SIG-M5 (cell line): ENCODE measurements at regions not wholly inside any gene's neighbourhood (a gene's known extent, or its start where the extent isn't known, plus 50 kb on each side); places are given as distances from the start of the nearest gene placed in this dataset.
"Not testable (repeated sequence)": the region's sequence is repeated elsewhere in the genome, so short reads cannot be mapped to it uniquely, and the experiment has no call there.

Experiments
- DNase-seq: peaks from one replicate; lab custom pipeline; 2025; lab: John Stamatoyannopoulos, UW

DNA sequence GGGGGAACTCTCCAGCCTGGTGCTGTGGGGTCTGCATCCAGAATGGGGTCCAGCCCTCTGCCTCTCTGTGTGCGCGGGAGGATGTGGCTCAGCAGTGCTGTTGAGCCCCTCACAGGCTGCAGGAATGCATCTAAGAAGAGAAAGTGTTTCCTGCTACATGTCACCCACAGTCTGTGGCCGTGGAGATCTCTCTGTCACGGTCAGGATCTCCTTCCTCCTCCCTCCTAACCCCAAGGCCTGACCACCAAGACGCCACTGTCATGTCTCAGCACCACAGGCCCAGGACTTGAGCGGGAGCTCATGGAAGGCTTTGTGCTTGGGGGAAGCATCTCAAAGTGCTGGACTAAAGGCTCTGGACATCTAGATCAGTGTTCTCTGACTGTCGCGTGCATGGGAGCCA is 90.1 kb downstream of the SREK1 start:
- DNase-seq: no peak

DNA sequence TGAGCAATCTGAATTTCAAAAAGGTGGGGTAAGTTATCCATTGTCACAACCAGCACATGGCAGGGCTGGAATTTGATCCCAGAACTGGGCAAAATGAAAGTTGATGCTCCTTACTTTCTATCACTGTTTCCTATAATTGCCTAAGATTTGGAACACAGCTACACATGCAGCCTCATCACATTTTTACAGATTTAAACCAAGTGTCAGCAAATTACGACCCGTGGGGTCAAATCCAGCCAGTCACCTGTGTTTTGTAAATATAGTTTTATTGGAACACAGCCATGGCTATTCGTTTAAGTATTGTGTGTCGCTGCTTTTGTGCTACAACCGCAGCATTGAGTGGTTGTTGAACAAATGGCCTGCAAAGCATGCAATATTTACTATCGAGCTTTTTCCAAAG is 94.3 kb downstream of the SREK1 start:
- no peak for DNase-seq

DNA sequence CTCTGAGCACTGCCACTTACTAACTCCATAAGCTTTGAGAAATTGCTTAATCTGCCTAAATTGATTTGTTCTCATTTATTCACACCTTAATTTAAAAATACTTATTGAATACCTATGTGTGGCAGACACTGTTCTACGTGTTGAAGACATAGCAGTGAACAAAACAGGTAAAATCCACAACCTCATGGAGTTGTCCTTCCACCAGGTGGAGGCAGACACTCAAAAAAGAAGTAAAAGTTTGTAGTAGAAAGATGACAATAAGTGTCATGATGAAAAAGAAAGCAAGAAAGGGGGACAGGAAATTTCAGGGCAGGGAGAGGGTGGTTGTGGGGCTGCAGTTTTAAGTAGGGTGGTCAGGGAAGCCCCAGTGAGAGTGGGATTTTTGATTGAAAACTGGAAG is 94.9 kb downstream of the SREK1 start:
- DNase-seq: no peak

DNA sequence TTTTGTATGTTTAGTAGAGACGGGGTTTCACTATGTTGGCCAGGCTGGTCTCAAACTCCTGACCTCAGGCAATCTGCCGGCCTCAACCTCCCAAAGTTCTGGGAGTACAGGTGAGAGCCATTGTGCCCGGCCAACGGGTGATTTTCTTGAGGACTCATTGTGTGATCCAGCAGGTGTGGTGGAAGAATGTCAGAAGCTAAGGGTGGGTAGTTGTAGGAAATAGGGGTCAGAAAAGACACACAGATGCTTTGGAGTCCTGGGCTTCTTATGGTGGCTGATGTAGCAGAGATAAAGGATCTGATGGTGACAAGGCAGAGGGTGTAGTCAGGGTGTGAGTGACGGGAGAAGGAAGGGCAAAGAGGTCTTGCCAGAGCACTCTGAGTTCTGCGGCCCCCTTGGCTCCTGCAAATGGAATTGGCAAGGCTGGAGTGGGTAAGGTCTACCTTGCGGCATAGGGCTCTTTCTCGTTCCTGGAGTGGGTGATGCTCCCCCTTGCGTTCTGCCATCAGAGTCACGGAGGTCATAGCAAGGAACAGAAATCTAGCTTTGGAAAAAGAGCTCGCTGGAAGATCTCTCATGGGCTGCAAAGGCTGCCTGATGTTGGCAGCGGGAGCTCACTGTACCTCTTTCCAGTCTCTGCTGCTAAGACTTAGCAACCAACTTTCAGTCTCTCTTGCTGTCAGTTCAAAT is 97.2 kb downstream of the SREK1 start:
- no peak for DNase-seq

DNA sequence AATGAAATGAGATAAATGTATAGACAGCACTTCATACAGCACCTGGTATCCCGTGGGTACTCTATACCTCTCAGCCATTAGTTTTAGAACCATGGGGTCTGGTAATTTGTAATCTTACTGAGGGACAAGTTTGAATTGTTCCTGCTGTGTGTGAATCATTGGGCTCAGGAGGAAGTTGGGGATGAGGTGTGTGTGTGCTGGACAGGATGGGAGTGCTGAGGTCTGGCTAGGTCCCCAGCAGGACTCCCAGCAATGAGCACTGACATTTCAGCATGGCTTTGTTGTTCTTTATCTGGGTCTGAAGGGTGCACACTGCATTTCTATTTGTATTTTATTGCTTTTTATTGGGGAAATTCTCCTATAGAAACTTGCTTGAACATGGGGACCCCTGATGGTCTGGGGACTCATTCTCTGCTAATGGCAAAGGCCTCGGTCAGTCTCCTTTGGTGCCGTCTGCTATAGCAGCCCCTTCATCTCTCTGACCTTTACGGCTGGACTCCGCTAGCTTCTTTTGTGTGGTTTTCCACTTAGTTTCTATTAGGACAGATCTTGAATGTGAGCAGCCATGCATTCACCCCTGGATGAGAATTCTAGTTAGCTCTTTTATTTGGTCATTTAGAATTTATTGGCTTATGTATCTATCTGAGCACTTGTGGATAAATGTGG is 98.1 kb downstream of the SREK1 start:
- no peak for DNase-seq

DNA sequence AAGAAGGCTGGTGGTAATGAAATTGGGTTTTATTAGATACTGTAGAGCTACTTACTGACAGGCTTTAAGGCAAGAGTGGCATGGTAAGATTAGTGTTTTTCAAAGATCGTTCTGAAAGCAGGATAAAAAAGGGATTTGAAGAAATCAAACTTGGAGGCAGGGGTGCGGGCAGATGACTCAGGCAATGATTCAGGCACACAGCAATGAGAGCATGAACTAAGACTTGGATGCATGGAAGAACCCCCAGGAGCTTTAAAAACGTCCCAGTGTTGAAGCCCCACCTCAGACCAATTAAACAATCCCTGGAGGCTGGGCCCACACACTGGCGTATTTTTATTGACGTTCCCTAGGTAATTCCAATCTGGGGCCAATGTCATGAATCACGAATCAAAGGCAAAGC is 102.5 kb downstream of the SREK1 start:
- DNase-seq: no peak

DNA sequence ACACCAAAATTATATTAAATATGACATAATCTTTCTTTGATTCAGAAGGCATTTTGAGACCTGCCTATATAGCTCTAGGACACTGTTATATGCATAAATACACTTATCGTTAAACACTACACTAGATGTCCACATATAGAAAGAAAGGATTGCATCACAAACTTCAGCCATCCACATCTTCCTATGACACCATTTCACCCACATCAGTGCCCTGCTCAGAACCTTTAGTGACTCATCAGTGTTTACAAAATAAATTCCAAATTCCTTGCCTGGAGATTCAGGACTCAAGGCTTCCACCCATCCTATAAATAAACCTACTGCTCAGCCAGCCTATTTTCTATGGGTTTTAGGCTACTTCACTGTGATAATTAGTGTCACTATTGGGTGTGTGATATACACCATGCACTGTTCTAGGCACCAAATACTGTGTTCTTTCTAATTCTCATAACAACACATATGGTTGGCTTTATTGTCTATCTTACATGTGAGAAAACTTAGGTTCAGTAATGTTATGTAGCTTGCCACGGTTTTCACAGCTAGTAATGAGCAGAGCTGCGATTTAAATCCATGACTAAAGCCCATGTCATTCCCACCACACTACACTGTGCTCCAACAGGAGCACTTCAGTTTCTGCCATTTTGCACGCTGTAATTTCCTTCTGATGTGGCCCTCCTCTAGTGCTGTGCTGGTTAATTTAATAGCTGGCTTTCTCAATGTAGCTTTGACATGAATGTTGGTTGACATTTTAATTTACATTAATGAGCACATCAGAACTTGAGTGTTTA is 103.3 kb downstream of the SREK1 start:
- DNase-seq: no peak

DNA sequence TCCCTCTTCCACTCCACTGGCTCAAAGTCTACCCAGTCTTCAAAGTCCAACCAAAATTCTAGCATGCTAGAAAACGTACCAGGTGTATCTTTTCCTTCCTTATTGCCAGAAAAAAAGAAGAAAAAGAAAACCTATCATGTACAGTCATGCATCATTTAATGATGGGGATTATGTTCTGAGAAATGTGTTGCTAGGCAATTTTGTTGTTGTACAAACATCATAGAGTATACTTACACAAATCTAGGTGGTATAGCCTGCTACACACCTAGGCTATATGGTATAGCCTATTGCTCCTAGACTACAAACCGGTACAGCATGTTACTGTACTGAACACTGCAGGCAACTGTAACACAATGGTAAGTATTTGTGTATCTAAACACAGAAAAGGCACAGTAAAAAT is 104.8 kb downstream of the SREK1 start:
- no peak for DNase-seq

DNA sequence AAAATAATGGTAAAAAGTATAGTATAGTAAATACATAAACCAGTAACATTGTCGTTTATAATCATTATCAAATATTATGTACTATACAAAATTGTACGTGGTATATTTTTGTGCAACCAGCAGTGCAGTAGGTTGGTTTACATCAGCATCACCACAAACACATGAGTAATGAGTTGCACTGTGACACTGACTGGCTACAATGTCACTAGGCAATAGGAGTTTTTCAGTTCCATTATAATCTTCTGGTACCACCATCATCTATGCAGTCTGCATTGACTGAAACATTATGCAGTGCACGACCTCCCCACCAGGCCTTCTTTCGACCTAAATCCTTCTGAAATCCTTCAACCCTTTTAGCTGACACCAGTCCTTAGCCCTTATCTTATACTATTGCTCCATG is 105.8 kb downstream of the SREK1 start:
- DNase-seq: no peak

DNA sequence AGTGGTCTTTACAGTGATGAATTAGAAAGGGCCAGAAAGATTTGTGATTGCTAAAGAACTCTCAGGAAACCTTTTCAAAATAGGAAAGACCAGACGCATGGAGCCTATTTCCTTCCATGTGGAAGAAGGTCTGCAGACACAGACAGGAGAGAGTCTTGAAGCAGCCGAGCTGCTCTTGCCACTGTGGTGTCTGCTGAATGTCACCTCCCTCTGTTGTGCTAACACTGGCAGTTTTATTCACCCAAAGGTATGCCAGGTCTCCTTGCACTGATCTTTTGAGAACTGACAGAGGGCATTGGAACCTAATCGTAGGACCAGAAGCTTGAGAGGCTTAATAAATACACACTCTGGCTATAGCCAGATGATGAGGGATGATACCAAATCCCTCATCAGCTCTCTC is 108.7 kb downstream of the SREK1 start:
- no peak for DNase-seq

DNA sequence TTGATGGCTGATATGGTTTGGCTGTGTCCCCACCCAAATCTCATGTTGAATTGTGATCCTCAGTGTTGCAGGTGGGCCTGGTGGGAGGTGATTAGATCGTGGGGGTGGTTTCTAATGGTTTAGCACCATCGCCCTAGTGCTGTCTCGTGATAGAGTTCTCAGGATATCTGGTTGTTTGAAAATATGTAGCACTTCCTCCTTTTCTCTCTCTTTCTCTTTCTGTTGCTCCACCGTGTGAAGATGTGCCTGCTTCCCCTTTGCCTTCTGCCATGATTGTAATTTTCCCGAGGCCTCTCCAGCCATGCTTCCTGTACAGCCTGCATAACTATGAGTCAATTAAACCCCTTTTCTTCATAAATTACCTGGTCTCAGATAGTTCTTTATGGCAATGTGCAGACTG is 111.6 kb downstream of the SREK1 start:
- DNase-seq: no peak

DNA sequence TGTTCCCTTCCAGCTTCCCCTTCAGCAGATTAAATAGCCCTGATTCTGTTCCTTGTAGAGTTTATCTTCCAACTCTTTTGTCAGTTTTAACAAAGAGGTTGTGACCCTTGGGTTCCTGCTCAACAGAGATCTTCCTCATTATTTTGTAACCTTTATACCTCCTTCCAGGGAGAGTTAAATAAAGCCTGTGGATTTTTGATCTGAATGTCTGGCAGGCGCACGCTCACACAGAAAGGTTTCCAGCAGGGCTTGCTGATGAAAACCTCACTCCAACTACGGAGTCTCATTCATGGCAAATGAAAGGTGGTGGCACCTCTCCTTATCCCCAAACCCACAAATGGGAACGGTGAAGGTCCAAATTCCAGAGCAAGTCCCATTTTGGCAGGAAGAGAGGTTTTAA is 129.0 kb downstream of the SREK1 start:
- no peak for DNase-seq

DNA sequence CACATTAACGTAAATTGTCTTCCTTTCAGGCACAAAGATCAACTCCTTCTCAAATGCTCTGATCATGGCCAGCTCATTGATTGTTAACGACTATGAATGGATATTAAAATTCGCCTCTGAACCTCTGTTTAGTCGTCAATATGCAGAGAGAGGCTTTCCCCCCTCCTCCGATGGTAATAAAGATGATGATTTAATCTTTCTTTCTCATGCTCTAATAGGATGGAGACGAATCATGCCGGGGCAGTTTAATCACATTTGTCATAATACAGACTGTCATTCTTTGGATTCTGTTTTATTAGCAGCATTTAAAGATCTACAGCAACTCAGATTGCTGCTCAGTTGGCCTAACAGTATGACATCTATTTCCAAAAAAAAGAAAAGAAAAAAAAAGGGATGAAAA is 132.9 kb downstream of the SREK1 start:
- DNase-seq: no peak

DNA sequence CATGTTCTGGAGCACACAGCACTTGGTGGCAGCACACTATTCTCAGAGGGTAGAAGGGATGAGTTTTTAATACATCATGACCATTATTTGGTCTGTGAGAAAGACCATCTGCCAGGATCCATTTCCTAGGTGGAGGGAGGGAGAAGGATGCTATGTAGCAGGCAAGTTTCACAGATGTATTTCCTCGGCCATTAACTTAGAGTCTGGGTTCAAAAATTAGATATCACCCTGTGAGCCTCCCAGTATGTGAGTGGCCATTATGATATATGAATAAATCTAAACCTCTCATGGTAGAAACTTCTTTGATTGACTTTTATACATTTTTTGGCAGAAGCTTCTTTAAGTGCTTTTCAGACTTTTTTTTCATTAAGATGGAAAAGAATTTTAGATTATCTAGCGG is 133.9 kb downstream of the SREK1 start:
- DNase-seq: no peak

DNA sequence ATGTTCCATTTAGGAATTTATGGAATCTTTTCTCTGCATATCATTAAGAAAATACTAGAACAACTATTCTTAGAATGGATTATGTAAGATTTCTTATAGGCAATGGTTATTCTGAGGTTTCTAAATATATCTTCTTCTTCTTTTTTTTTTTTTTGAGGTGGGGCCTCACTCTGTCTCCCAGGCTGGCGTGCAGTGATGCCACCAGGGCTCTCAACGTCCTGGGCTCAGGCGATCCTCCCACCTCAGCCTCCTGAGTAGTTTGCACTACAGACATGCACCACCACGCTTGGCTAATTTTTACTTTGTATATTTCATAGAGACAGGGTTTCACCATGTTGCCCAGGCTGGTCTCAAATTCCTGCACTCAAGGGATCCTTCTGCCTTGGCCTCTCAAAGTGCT is 137.2 kb downstream of the SREK1 start:
- DNase-seq: no peak

DNA sequence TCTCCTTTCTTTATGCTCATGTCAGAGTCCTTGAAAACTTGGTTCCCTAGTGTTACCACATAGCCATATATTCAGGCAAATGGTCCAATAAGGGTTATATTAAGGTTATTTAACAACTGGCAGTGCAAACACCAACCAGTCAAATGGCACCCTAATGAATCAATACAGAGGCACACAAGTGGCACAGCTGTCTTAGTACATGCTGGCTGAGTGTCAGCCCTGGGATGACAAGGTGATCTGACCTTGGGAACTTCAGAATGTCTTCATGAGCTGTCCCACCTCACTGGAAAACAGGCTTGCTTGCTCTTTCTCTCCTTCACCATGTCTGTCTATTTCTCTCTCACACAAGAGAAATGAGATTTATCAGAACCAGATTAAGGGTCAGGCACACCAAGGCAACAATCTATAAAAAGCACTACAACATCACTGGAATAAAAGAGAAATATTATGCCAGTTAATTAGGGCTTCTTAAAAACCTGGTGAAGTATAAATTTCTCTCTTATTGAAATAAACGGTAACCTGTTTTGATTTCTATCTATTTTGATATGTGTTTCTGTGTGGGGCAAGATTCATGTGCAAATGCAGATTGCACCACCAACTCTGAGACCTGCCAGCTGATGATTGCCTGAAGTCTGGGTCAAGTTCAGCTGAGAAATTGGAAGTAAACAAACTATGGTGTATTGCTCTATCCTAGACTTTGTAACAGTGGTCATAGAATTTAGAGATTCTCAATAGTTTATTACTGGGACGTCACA is 140.7 kb downstream of the SREK1 start:
- no peak for DNase-seq

DNA sequence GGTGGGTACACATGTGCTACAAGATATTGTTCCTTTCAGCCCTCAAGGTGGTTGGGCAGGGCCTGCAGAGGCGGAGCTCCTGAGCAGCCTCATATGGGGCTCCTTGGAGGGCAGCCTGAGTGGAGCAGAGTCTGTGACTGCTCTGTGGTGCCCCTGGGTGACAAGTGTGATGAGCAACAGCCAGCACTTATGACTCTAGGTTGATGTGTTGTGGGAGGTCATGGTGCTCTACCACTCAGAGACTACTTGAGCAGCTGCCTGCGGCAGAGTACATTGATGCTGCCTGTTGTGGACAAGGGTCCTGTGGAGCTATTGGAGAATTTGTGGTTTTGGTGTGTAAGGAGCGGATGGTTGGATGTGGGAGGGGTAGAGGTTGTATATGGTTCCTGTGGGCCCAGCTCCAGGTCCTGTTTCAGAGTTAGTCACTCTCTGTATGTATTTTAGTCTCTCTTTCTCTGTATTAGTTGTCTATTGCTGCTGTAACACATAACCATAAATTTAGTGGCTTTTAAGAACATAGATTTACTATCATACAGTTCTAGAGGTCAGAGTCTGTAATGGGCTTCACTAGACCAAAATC is 141.3 kb downstream of the SREK1 start:
- no peak for DNase-seq

DNA sequence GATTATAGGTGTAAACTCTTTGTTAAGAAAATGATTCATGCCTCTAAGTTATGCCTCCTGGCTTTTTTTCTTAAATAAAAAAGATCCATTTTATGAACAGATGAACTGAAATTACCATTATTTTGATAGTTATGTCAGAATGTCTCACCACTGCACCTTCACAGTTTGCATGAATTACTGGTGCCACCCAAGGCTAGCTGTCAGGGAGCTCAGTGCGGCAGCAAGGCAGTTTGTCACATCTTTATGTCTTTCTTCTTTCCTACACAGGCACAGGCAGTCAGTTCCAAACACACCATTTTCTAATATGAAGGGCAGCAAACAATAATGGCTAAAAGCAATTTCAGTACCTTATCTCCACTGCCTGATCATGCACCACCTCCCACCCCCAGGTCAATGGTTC is 147.7 kb downstream of the SREK1 start:
- DNase-seq: no peak

DNA sequence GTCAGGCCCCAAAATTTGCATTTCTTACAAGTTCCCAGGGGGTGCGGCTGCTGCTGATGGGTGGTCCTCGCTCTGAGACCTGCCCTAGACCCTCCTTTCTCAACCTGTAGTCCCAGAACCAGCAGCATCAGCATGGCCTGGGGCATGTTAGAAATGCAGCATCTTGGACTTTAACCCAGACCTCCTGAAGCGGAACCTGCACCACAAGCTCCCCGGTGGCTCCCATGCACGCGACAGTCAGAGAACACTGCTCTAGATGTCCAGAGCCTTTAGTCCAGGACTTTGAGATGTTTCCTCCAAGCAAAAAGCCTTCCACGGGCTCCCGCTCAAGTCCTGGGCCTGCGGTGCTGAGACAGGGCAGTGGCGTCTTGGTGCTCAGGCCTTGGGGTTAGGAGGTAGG is 149.8 kb downstream of the SREK1 start:
- not testable (repeated sequence) for DNase-seq

DNA sequence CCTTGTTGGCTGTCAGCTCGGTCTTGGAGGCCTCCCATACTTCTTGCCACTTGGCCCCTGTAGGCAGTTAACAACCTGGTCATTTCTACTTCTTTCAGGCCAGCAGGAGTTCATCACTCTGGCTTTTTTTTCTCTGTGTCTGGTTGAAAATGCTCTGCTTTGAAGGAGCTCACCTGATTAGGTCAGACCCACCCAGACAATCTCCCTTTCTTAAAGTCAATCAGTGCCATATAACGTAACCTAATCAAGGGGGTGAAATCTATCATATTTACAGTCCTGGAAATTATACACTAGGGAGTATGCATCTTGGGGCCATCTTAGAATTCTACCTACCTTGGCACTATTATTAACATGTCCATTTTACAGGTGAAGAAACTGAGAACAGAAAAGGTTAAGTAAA is 155.4 kb downstream of the SREK1 start:
- DNase-seq: no peak

DNA sequence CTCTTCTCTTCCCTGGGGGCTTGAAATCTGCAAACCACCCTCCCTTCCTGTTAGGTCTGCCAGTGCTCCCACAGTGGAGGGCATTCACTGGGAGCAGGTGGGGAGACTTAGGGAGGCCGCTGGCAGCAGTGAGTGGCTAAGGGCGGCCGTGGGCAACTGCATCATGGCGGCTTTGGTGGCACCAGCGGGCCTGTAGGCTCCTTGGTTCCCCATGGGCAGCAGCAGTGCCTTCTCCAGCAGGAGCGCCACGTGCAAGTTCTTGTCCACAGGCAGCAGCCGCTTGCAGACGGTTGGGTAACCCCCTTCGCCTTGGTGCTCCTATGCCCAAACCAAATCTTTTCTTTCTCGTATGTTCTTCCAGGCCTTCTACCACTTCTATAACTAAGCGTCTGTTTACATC is 158.2 kb downstream of the SREK1 start:
- no peak for DNase-seq

DNA sequence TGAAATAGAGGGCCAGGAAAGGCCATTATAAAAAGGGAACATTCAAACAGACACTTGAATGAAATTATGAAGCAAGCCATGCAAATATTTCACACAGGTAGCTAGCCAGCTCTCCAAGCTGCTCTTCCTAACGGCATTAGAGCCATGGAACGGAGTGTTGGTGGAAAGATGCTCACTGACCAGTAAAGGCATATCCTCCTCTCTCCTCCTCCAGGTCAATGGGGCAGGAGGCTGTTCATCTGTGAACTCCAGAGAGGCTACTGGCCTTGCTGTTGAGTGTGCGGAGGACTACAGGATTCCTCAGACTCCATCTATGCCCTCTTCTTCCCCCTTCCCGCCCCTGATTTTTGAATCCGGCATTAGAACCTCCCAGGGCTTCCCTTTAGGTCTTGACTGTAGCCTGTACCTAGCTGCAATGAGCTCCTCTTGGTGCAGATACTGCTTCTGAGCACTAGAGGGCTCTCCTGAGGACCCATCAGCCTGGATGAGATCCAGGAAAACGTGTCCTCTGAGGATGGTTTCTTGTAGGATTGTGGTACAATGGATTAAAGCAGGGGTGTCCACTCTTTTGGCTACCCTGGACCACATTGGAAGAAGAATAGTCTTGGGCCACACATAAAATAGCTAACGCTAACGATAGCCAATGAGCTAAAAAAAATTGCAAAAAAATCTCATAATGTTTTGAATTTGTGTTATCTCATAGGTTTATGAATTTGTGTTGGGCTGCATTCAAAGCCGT is 162.2 kb downstream of the SREK1 start:
- DNase-seq: no peak
